AG04450 (cell line): ENCODE measurements at regions not wholly inside any gene's neighbourhood (a gene's known extent, or its start where the extent isn't known, plus 50 kb on each side); places are given as distances from the start of the nearest gene placed in this dataset.

ENCODE experiments used
- CTCF ChIA-PET: fragments of 300-600, 350-600 bp; formaldehyde crosslinking; extraction: SDS; loops from one replicate; lab custom pipeline; 2022; ENCODE audit warnings: antibody characterized with exemption, inconsistent platforms; lab: Charles Lee
- POLR2A ChIA-PET: fragments of 350-600 bp; formaldehyde crosslinking; extraction: SDS; loops from one replicate; lab custom pipeline; 2021; ENCODE audit warnings: antibody characterized with exemption, inconsistent platforms; lab: Yijun Ruan, JAX
- DNase-seq: peaks from one replicate; pipeline ENCODE4 v3.0.0-alpha.2; 2011; ENCODE audit warnings: low read depth, low spot score
- H3K27ac ChIP-seq: one replicate; pipeline ENCODE4 v1.5.1; 2012; ENCODE audit warnings: low read depth, low read length, control low read depth
- H3K27me3 ChIP-seq: one replicate; pipeline ENCODE4 v1.6.0; 2012; ENCODE audit warnings: low read length; ENCODE audit not compliant: control insufficient read depth, insufficient read depth
- H3K4me3 ChIP-seq: 2 replicates; pipeline ENCODE4 v1.5.1; 2011; ENCODE audit warnings: mild to moderate bottlenecking, low read depth, low read length, control low read depth
- H3K9me3 ChIP-seq: 2 replicates; pipeline ENCODE4 v1.5.1; 2012; ENCODE audit warnings: low read length; ENCODE audit not compliant: control insufficient read depth, insufficient read depth
- CTCF ChIP-seq: IDR thresholded peaks from 2 replicates; pipeline ENCODE4 v1.5.1; 2011; ENCODE audit warnings: low read depth, low read length, control low read depth, inconsistent platforms

- ChIA-PET POLR2A (no interaction called here), CTCF (no interaction called here)
- H3K27me3 ChIP-seq = no peaks in the 10 kb centered on the region
- H3K4me3 ChIP-seq = no peak overlapping the region
- no peak for DNase-seq
- no peak for TF ChIP-seq CTCF
- no peak overlapping the region for H3K27ac ChIP-seq
- H3K9me3 ChIP-seq = no peaks in the 10 kb centered on the region
Observed at GRCh38 chr3:74124782-74125181, 489.7 kb downstream of the CNTN3 start.

DNA sequence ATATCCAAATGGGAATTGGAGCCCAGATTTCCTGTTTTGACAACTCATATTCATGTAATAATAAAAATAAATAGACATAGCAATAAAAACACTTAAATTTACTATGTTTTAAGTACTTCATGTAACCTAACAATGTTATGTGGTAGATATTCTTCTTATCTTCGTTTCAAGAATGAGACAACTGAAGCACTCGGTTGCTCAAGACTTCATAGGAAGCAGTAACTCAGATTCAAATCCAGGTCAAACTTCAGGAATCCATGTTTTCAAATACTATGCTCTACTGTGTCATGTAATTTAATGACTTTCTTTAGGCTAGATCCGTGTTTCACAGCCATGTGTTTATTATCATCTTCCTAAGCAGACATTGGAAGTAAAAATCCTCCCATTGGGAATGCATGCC lies 492.2 kb downstream of the CNTN3 start:
- Histone ChIP-seq H3K4me3 (no peak overlapping the region), H3K27me3 (no peaks in the 10 kb centered on the region), H3K27ac (no peak overlapping the region), H3K9me3 (no peaks in the 10 kb centered on the region)
- ChIA-PET CTCF (no interaction called here), POLR2A (no interaction called here)
- no peak for DNase-seq
- no peak for TF ChIP-seq CTCF

DNA sequence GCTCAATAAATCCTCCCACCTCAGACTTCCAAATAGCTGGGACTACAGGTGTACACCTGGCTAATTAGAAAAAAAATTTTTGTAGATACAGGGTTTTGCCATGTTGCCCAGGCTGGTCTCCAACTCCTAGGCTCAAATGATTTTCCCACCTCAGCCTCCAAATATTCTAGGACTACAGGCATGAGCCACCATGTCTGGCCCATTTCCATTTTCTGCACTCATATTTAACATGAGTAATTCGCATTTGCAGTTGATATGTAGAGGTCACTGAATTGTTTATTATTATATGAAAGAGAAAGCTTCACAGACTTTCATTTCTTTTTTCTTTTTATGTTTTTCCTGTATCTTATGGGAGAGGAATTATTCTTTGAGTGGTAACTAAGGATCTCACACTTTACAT lies 492.7 kb downstream of the CNTN3 start:
- Histone ChIP-seq H3K4me3 (no peak overlapping the region), H3K9me3 (no peaks in the 10 kb centered on the region), H3K27ac (no peak overlapping the region), H3K27me3 (no peaks in the 10 kb centered on the region)
- POLR2A ChIA-PET = no interaction called here
- no peak for TF ChIP-seq CTCF
- CTCF ChIA-PET = no interaction called here
- no peak for DNase-seq

DNA sequence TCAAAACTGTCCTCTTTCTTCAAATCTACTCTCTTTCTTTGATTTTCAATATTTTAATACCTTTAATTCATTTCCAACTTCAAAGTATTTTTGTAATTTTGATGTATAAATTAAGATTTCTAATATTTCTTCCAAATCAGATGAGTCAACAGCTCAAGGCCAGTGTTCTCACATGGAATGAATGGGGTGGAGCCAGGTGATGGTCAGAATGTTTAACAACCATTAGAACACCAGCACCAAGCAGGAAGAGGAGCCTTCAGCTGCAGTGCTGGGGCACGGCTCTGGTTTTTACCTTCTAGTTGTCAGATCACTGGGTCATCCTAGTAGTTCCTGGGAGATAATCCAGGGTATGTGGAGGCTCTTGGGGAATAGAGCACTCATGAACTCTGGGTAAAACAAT lies 494.5 kb upstream of the PDZRN3 start:
- H3K27me3 ChIP-seq = no peaks in the 10 kb centered on the region
- ChIA-PET POLR2A (no interaction called here), CTCF (no interaction called here)
- no peaks in the 10 kb centered on the region for H3K9me3 ChIP-seq
- no peak overlapping the region for H3K27ac ChIP-seq
- H3K4me3 ChIP-seq = no peak overlapping the region
- no peak for TF ChIP-seq CTCF
- DNase-seq = no peak

GRCh38 chr3:74115906-74116305 lies 491.2 kb upstream of the PDZRN3 start:
- ChIA-PET POLR2A (no interaction called here), CTCF (no interaction called here)
- DNase-seq = no peak
- H3K27me3 ChIP-seq = no peaks in the 10 kb centered on the region
- H3K4me3 ChIP-seq = no peak overlapping the region
- H3K27ac ChIP-seq = no peak overlapping the region
- no peak for TF ChIP-seq CTCF
- H3K9me3 ChIP-seq = no peaks in the 10 kb centered on the region
